Stimulated activated CD8-positive, alpha-beta memory T cell treated with anti-CD3 and anti-CD28 coated beads, Interleukin-7, amount 100 ng/mL, for 24 hours (primary cell): ENCODE measurements at regions not wholly inside any gene's neighbourhood (a gene's known extent, or its start where the extent isn't known, plus 50 kb on each side); places are given as distances from the start of the nearest gene placed in this dataset.

Source experiments
- DNase-seq: peaks from one replicate; pipeline ENCODE4 v3.0.0-alpha.2; 2020; ENCODE audit warnings: low read depth

GRCh38 chrX:124524852-124525251 lies 178.5 kb downstream of the SH2D1A start:
- DNase-seq = no peak

- no peak for DNase-seq
Measured at GRCh38 chrX:124529786-124530185, 183.4 kb downstream of the SH2D1A start.

- no peak for DNase-seq
Measured at GRCh38 chrX:124530803-124531202, 184.4 kb downstream of the SH2D1A start.

GRCh38 chrX:124534536-124534935 lies 188.2 kb downstream of the SH2D1A start:
- DNase-seq = no peak

GRCh38 chrX:124540474-124540873 lies 194.1 kb downstream of the SH2D1A start:
- no peak for DNase-seq

- DNase-seq = no peak
Measured at GRCh38 chrX:124548571-124548970, 202.2 kb downstream of the SH2D1A start.

- no peak for DNase-seq
Measured at GRCh38 chrX:124555036-124555595, 208.8 kb downstream of the SH2D1A start.

GRCh38 chrX:124557976-124558375 lies 211.6 kb downstream of the SH2D1A start:
- DNase-seq = no peak

- DNase-seq = no peak
Measured at GRCh38 chrX:124573468-124573867, 227.1 kb downstream of the SH2D1A start.

GRCh38 chrX:124592744-124593143 lies 246.4 kb downstream of the SH2D1A start:
- DNase-seq = no peak

GRCh38 chrX:124594017-124594651 lies 247.8 kb downstream of the SH2D1A start:
- no peak for DNase-seq

- DNase-seq = no peak
Measured at GRCh38 chrX:124605511-124605910, 259.1 kb downstream of the SH2D1A start.

- no peak for DNase-seq
Measured at GRCh38 chrX:124606724-124607123, 260.4 kb downstream of the SH2D1A start.

GRCh38 chrX:124619710-124620109 lies 273.3 kb downstream of the SH2D1A start:
- no peak for DNase-seq

GRCh38 chrX:124634363-124634762 lies 288.0 kb downstream of the SH2D1A start:
- DNase-seq = no peak

- no peak for DNase-seq
Measured at GRCh38 chrX:124641737-124642491, 295.6 kb downstream of the SH2D1A start.

GRCh38 chrX:124646403-124646802 lies 300.0 kb downstream of the SH2D1A start:
- DNase-seq = no peak

GRCh38 chrX:124651031-124651430 lies 304.7 kb downstream of the SH2D1A start:
- DNase-seq = no peak

GRCh38 chrX:124665621-124666400 lies 319.4 kb downstream of the SH2D1A start:
- DNase-seq = no peak

GRCh38 chrX:124679199-124679598 lies 332.8 kb downstream of the SH2D1A start:
- DNase-seq = no peak

- DNase-seq = no peak
Measured at GRCh38 chrX:124680287-124680686, 333.9 kb downstream of the SH2D1A start.

GRCh38 chrX:124690495-124690894 lies 344.1 kb downstream of the SH2D1A start:
- DNase-seq = no peak

GRCh38 chrX:124699876-124700275 lies 353.5 kb downstream of the SH2D1A start:
- no peak for DNase-seq
